ENCODE measurements at regions not wholly inside any gene's neighbourhood (a gene's known extent, or its start where the extent isn't known, plus 50 kb on each side); places are given as distances from the start of the nearest gene placed in this dataset.

- Histone ChIP-seq H3K27ac (no peak overlapping the region), H3K4me1 (ENCODE audit: low read depth) (no peaks in the 10 kb centered on the region), H3K9me3 (ENCODE audit: low read depth) (no peaks in the 10 kb centered on the region), H3K36me3 (no peaks in the 10 kb centered on the region), H3K4me3 (no peak overlapping the region), H3K27me3 (no peaks in the 10 kb centered on the region)
- no peak for DNase-seq (ENCODE audit: low read depth in 1 of 2, low spot score in 1 of 2)
- TF ChIP-seq CTCF (IDR thresholded peaks at IDR 0.05; ENCODE audit: low read depth, low read length) = no peak
Observed at GRCh38 chr9:99681113-99681512, 140.6 kb upstream of the NR4A3 start.

GRCh38 chr9:99682378-99682777 lies 139.3 kb upstream of the NR4A3 start:
- no peak for TF ChIP-seq CTCF (IDR thresholded peaks at IDR 0.05; ENCODE audit: low read depth, low read length)
- no peak for DNase-seq (ENCODE audit: low read depth in 1 of 2, low spot score in 1 of 2)
- Histone ChIP-seq H3K9me3 (ENCODE audit: low read depth) (no peaks in the 10 kb centered on the region), H3K4me3 (no peak overlapping the region), H3K36me3 (no peaks in the 10 kb centered on the region), H3K4me1 (ENCODE audit: low read depth) (no peaks in the 10 kb centered on the region), H3K27ac (no peak overlapping the region), H3K27me3 (no peaks in the 10 kb centered on the region)

- Histone ChIP-seq H3K4me3 (no peak overlapping the region), H3K4me1 (ENCODE audit: low read depth) (no peaks in the 10 kb centered on the region), H3K9me3 (ENCODE audit: low read depth) (no peaks in the 10 kb centered on the region), H3K27me3 (no peaks in the 10 kb centered on the region), H3K36me3 (no peaks in the 10 kb centered on the region), H3K27ac (no peak overlapping the region)
- TF ChIP-seq CTCF (IDR thresholded peaks at IDR 0.05; ENCODE audit: low read depth, low read length) = no peak
- no peak for DNase-seq (ENCODE audit: low read depth in 1 of 2, low spot score in 1 of 2)
Observed at GRCh38 chr9:99682870-99683269, 138.8 kb upstream of the NR4A3 start.

- H3K9me3 ChIP-seq (ENCODE audit: low read depth) = no peaks in the 10 kb centered on the region
- no peaks in the 10 kb centered on the region for H3K27me3 ChIP-seq
- no peak overlapping the region for H3K27ac ChIP-seq
- DNase-seq (ENCODE audit: low read depth in 1 of 2, low spot score in 1 of 2) = no peak
- no peak overlapping the region for H3K4me3 ChIP-seq
- H3K4me1 ChIP-seq (ENCODE audit: low read depth) = no peaks in the 10 kb centered on the region
- no peaks in the 10 kb centered on the region for H3K36me3 ChIP-seq
- TF ChIP-seq CTCF (IDR thresholded peaks at IDR 0.05; ENCODE audit: low read depth, low read length) = no peak
Observed at GRCh38 chr9:99690573-99690972, 131.1 kb upstream of the NR4A3 start.

- Histone ChIP-seq H3K27me3 (no peaks in the 10 kb centered on the region), H3K4me1 (ENCODE audit: low read depth) (no peaks in the 10 kb centered on the region), H3K9me3 (ENCODE audit: low read depth) (no peaks in the 10 kb centered on the region), H3K36me3 (no peaks in the 10 kb centered on the region), H3K4me3 (no peak overlapping the region), H3K27ac (no peak overlapping the region)
- DNase-seq (ENCODE audit: low read depth in 1 of 2, low spot score in 1 of 2) = peak in 1 of 2 donors; percentile 11
- no peak for TF ChIP-seq CTCF (IDR thresholded peaks at IDR 0.05; ENCODE audit: low read depth, low read length)
Observed at GRCh38 chr9:99693888-99694287, 127.8 kb upstream of the NR4A3 start.

- H3K27me3 ChIP-seq = no peaks in the 10 kb centered on the region
- no peak for DNase-seq (ENCODE audit: low read depth in 1 of 2, low spot score in 1 of 2)
- H3K27ac ChIP-seq = no peak overlapping the region
- H3K4me1 ChIP-seq (ENCODE audit: low read depth) = no peaks in the 10 kb centered on the region
- no peaks in the 10 kb centered on the region for H3K36me3 ChIP-seq
- H3K4me3 ChIP-seq = no peak overlapping the region
- no peak for TF ChIP-seq CTCF (IDR thresholded peaks at IDR 0.05; ENCODE audit: low read depth, low read length)
- no peaks in the 10 kb centered on the region for H3K9me3 ChIP-seq (ENCODE audit: low read depth)
Observed at GRCh38 chr9:99694393-99694792, 127.3 kb upstream of the NR4A3 start.
